NCI-H1436 (cell line): ENCODE measurements at regions not wholly inside any gene's neighbourhood (a gene's known extent, or its start where the extent isn't known, plus 50 kb on each side); places are given as distances from the start of the nearest gene placed in this dataset.
"Not testable (repeated sequence)": the region's sequence is repeated elsewhere in the genome, so short reads cannot be mapped to it uniquely, and the experiment has no call there.

Experiments
- DNase-seq: peaks from one replicate; lab custom pipeline; 2025; lab: John Stamatoyannopoulos, UW

- no peak for DNase-seq
Observed at GRCh38 chr5:143908959-143909358, 97.0 kb downstream of the HMHB1 start.

GRCh38 chr5:143913008-143913752 is 101.2 kb downstream of the HMHB1 start:
- DNase-seq, result no peak

GRCh38 chr5:143914756-143915155 is 102.8 kb downstream of the HMHB1 start:
- no peak for DNase-seq

GRCh38 chr5:143916451-143916850 is 104.5 kb downstream of the HMHB1 start:
- no peak for DNase-seq

GRCh38 chr5:143918961-143919360 is 107.0 kb downstream of the HMHB1 start:
- DNase-seq, result no peak

- DNase-seq, result no peak
Observed at GRCh38 chr5:143920772-143921171, 108.8 kb downstream of the HMHB1 start.

GRCh38 chr5:143921525-143922311 is 109.8 kb downstream of the HMHB1 start:
- DNase-seq, result no peak

GRCh38 chr5:143922718-143923117 is 110.8 kb downstream of the HMHB1 start:
- no peak for DNase-seq

- no peak for DNase-seq
Observed at GRCh38 chr5:143923634-143924266, 111.8 kb downstream of the HMHB1 start.

GRCh38 chr5:143924311-143924978 is 112.5 kb downstream of the HMHB1 start:
- no peak for DNase-seq

- DNase-seq, result not testable (repeated sequence)
Observed at GRCh38 chr5:143924979-143925325, 113.0 kb downstream of the HMHB1 start.

- no peak for DNase-seq
Observed at GRCh38 chr5:143929486-143929885, 117.5 kb downstream of the HMHB1 start.

- no peak for DNase-seq
Observed at GRCh38 chr5:143930561-143930960, 118.6 kb downstream of the HMHB1 start.

- no peak for DNase-seq
Observed at GRCh38 chr5:143931476-143931875, 119.5 kb downstream of the HMHB1 start.

- DNase-seq, result no peak
Observed at GRCh38 chr5:143931986-143932385, 120.0 kb downstream of the HMHB1 start.

- no peak for DNase-seq
Observed at GRCh38 chr5:143932584-143932983, 120.6 kb downstream of the HMHB1 start.

- DNase-seq, result no peak
Observed at GRCh38 chr5:143933451-143933850, 121.5 kb downstream of the HMHB1 start.

- no peak for DNase-seq
Observed at GRCh38 chr5:143934821-143935220, 122.9 kb downstream of the HMHB1 start.

GRCh38 chr5:143938230-143938629 is 126.3 kb downstream of the HMHB1 start:
- DNase-seq, result no peak

- DNase-seq, result no peak
Observed at GRCh38 chr5:143946837-143947236, 134.9 kb downstream of the HMHB1 start.

GRCh38 chr5:143947313-143947712 is 135.4 kb downstream of the HMHB1 start:
- no peak for DNase-seq

- DNase-seq, result no peak
Observed at GRCh38 chr5:143952809-143953208, 140.8 kb downstream of the HMHB1 start.
